Endothelial cell of umbilical vein (primary cell): ENCODE measurements at regions not wholly inside any gene's neighbourhood (a gene's known extent, or its start where the extent isn't known, plus 50 kb on each side); places are given as distances from the start of the nearest gene placed in this dataset.
A peak's percentile ranks its signal among the peaks of the same experiment; 100 is the strongest.

Experiments used
- BruUV-seq: library from RNA; stranded (reverse); fragments of 400-500 nt; replicated peaks from 2 replicates; lab custom pipeline; 2021; lab: Mats Ljungman, UMichigan
- CTCF ChIA-PET: fragments of 300-600, 350-600 bp; sonication (Branson Sonifier 250); formaldehyde crosslinking; loops from one replicate; lab custom pipeline; 2021; ENCODE audit warnings: antibody characterized with exemption, inconsistent platforms; lab: Charles Lee
- POLR2A ChIA-PET: fragments of 300-600, 350-600 bp; sonication (Branson Sonifier 250); formaldehyde crosslinking; loops from one replicate; lab custom pipeline; 2021; ENCODE audit warnings: antibody characterized with exemption, inconsistent platforms; lab: Charles Lee
- DNase-seq: peaks from one replicate; pipeline ENCODE4 v3.0.0-alpha.2; 2011; ENCODE audit warnings: low read depth, low spot score
- FAIRE-seq: peaks from 2 replicates; lab custom pipeline; 2011; peaks lifted over from hg19 to GRCh38; lab: Jason Lieb, UNC
- H2AFZ ChIP-seq: 2 replicates; pipeline ENCODE4 v1.6.0; 2012; ENCODE audit warnings: low read depth, low read length, control low read depth, inconsistent platforms
- H3K27ac ChIP-seq: 2 replicates; pipeline ENCODE4 v1.5.1; 2011; ENCODE audit warnings: low read depth, mild to moderate bottlenecking, control low read depth, low read length, moderate library complexity; ENCODE audit not compliant: insufficient read depth
- H3K27me3 ChIP-seq, 2 experiments: 2 replicates each; pipeline versions ENCODE4 v1.6.0 to v1.6.1; 2011; ENCODE audit warnings: low read length in 2 of 2, mixed read lengths in 1 of 2; ENCODE audit not compliant: control insufficient read depth in 2 of 2, insufficient read depth in 2 of 2
- H3K36me3 ChIP-seq, 2 experiments: 2 replicates in 1 of 2; 3 replicates in 1 of 2; pipeline ENCODE4 v1.5.1; 2011; ENCODE audit warnings: low read length in 2 of 2, mild to moderate bottlenecking in 1 of 2, moderate library complexity in 1 of 2; ENCODE audit not compliant: control insufficient read depth in 2 of 2, insufficient read depth in 2 of 2; ENCODE audit errors: extremely low read depth in 1 of 2
- H3K4me1 ChIP-seq: 3 replicates; pipeline ENCODE4 v1.5.1; 2011; ENCODE audit warnings: mild to moderate bottlenecking, low read length; ENCODE audit not compliant: control insufficient read depth, insufficient read depth; ENCODE audit errors: extremely low read depth
- H3K4me2 ChIP-seq: 2 replicates; pipeline ENCODE4 v1.6.1; 2011; ENCODE audit warnings: low read length, control low read depth, mixed read lengths; ENCODE audit not compliant: insufficient read depth
- H3K4me3 ChIP-seq, 3 experiments: fragments of 200-600 bp in 1 of 3; sonication (generic), shearing (Covaris generic) in 1 of 3; replicated peaks in 1 of 3; 2 replicates each; pipeline ENCODE4 v1.5.1; 2011 to 2016; ENCODE audit warnings: control low read depth in 3 of 3, low read length in 3 of 3, mild to moderate bottlenecking in 2 of 3, inconsistent platforms in 1 of 3, low read depth in 1 of 3, moderate library complexity in 1 of 3; ENCODE audit not compliant: insufficient read depth in 1 of 3
- H3K79me2 ChIP-seq: 2 replicates; pipeline ENCODE4 v1.6.0; 2012; ENCODE audit warnings: low read length, inconsistent platforms; ENCODE audit not compliant: control insufficient read depth, insufficient read depth
- H3K9ac ChIP-seq: replicated peaks from 2 replicates; pipeline ENCODE3; 2011; ENCODE audit warnings: low read length, control low read depth; ENCODE audit not compliant: insufficient read depth; ENCODE audit errors: extremely low read depth
- H3K9me1 ChIP-seq: replicated peaks from 3 replicates; pipeline ENCODE4 v1.6.0; 2011; ENCODE audit warnings: mild to moderate bottlenecking, low read length; ENCODE audit not compliant: control insufficient read depth, insufficient read depth; ENCODE audit errors: extremely low read depth
- H3K9me3 ChIP-seq: replicated peaks from 2 replicates; pipeline ENCODE4 v1.5.1; 2012; ENCODE audit warnings: low read length, inconsistent platforms; ENCODE audit not compliant: control insufficient read depth, insufficient read depth
- H4K20me1 ChIP-seq: replicated peaks from 2 replicates; pipeline ENCODE3; 2011; ENCODE audit warnings: mild to moderate bottlenecking, low read length; ENCODE audit not compliant: control insufficient read depth, insufficient read depth; ENCODE audit errors: extremely low read depth
- CTCF ChIP-seq, 2 donors: IDR thresholded peaks; 1 replicate in 1 of 2; 2 replicates in 1 of 2; pipeline ENCODE4 v1.5.1; 2011; ENCODE audit warnings: low read length in 2 of 2, mild to moderate bottlenecking in 2 of 2, moderate library complexity in 2 of 2, control low read depth in 1 of 2, inconsistent platforms in 1 of 2, low read depth in 1 of 2; ENCODE audit not compliant: insufficient read depth in 1 of 2; ENCODE audit errors: extremely low read depth in 1 of 2
- EZH2 ChIP-seq: IDR thresholded peaks from 2 replicates; pipeline ENCODE4 v1.6.1; 2012; ENCODE audit warnings: borderline replicate concordance, low read depth, mild to moderate bottlenecking, moderate library complexity, low read length, inconsistent platforms; ENCODE audit not compliant: severe bottlenecking
- FOS ChIP-seq: IDR thresholded peaks from 2 replicates; pipeline ENCODE4 v1.6.1; 2011; ENCODE audit warnings: mild to moderate bottlenecking, low read length, moderate library complexity, borderline replicate concordance; ENCODE audit not compliant: insufficient read depth
- GATA2 ChIP-seq: IDR thresholded peaks from 2 replicates; pipeline ENCODE4 v1.7.0; 2011; ENCODE audit warnings: low read depth, mild to moderate bottlenecking, moderate library complexity, mixed read lengths, low read length; ENCODE audit not compliant: insufficient read length, insufficient read depth
- JUN ChIP-seq: IDR thresholded peaks from 2 replicates; pipeline ENCODE4 v1.6.1; 2011; ENCODE audit warnings: borderline replicate concordance, low read depth; ENCODE audit not compliant: insufficient read length, insufficient read depth
- MAX ChIP-seq: IDR thresholded peaks from 2 replicates; pipeline ENCODE4 v1.6.1; 2011; ENCODE audit not compliant: insufficient read depth, insufficient read length
- MYC ChIP-seq: IDR thresholded peaks from one replicate; pipeline ENCODE4 v1.6.1; 2011; ENCODE audit warnings: mild to moderate bottlenecking, low read depth, low read length
- POLR2A ChIP-seq: IDR thresholded peaks from 2 replicates; pipeline ENCODE4 v1.6.1; 2012; ENCODE audit warnings: low read depth, mild to moderate bottlenecking, control low read depth, low read length
- POLR2AphosphoS5 ChIP-seq: IDR thresholded peaks from 2 replicates; pipeline ENCODE4 v1.6.1; 2012; ENCODE audit warnings: low read depth, mild to moderate bottlenecking, control low read depth, low read length, moderate library complexity; ENCODE audit not compliant: insufficient read depth
- dilution Hi-C: fragments of 300-500 bp; cut with MboI; formaldehyde crosslinking; loops from one replicate; pipeline ENCODE4 v1.15.0; 2019; ENCODE audit warnings: low sequenced_read_pairs; ENCODE audit not compliant: extremely low pct_ligation_motif_present
- intact Hi-C: fragments of 100-400 bp; cut with micrococcal nuclease; formaldehyde crosslinking; loops from one replicate; pipeline ENCODE4 v1.10.0; 2022

GRCh38 chr13:106096661-106097092 is 438.8 kb downstream of the EFNB2 start:
- Histone ChIP-seq H3K4me1 (peaks cover 12% of the 10 kb centered on the region), H3K36me3 (no peaks in the 10 kb centered on the region), H3K27me3 (no peaks in the 10 kb centered on the region), H3K9me3 (no peaks in the 10 kb centered on the region), H3K4me3 (no peak overlapping the region), H4K20me1 (no peaks in the 10 kb centered on the region), H3K9ac (no peak overlapping the region), H3K4me2 (peak overlapping the region; percentile 35), H2AFZ (peak overlapping the region; percentile 13), H3K79me2 (no peaks in the 10 kb centered on the region), H3K27ac (no peak overlapping the region), H3K9me1 (no peaks in the 10 kb centered on the region)
- dilution Hi-C loops (no loop called here), intact Hi-C loops (no loop called here)
- FAIRE-seq: peak; percentile 86
- no TSS peak for BruUV-seq
- CTCF ChIA-PET: interaction anchor here (1.2 kb wide), 1 partner anchor 8 kb away, joined by 3 read pairs; no protein-coding TSS in a partner anchor
- TF ChIP-seq GATA2: peak; percentile 65
- peak; percentile 47 for TF ChIP-seq POLR2AphosphoS5
- peak; percentile 51 for TF ChIP-seq FOS
- TF ChIP-seq JUN: peak; percentile 37
- no peak for TF ChIP-seq MAX
- peak; percentile 24 for DNase-seq
- POLR2A ChIA-PET: no interaction called here

GRCh38 chr13:106095919-106096318 is 439.5 kb downstream of the EFNB2 start:
- dilution Hi-C loops: no loop called here
- Histone ChIP-seq H3K36me3 (no peaks in the 10 kb centered on the region), H3K9me3 (no peaks in the 10 kb centered on the region), H3K4me3 (no peak overlapping the region), H3K4me1 (peaks cover 12% of the 10 kb centered on the region), H4K20me1 (no peaks in the 10 kb centered on the region), H3K27me3 (no peaks in the 10 kb centered on the region), H3K79me2 (no peaks in the 10 kb centered on the region), H2AFZ (no peak overlapping the region), H3K27ac (no peak overlapping the region), H3K4me2 (no peak overlapping the region), H3K9me1 (no peaks in the 10 kb centered on the region), H3K9ac (no peak overlapping the region)
- DNase-seq (no peak), FAIRE-seq (no peak)
- TF ChIP-seq EZH2 (no peak), MYC (no peak), POLR2AphosphoS5 (no peak), FOS (no peak), MAX (no peak), GATA2 (no peak), JUN (no peak), CTCF (IDR thresholded peaks at IDR 0.05; ENCODE audit: extremely low read depth in 1 of 2, insufficient read depth in 1 of 2, low read depth in 1 of 2, low read length in 2 of 2) (no peak), POLR2A (no peak)
- CTCF ChIA-PET: interaction anchor here (1.2 kb wide), 1 partner anchor 8 kb away, joined by 3 read pairs; no protein-coding TSS in a partner anchor
- intact Hi-C loops: no loop called here
- POLR2A ChIA-PET: no interaction called here
- no TSS peak for BruUV-seq
